K562 (cell line): ENCODE measurements at regions not wholly inside any gene's neighbourhood (a gene's known extent, or its start where the extent isn't known, plus 50 kb on each side); places are given as distances from the start of the nearest gene placed in this dataset.
A peak's percentile ranks its signal among the peaks of the same experiment; 100 is the strongest.
"Not testable (repeated sequence)": the region's sequence is repeated elsewhere in the genome, so short reads cannot be mapped to it uniquely, and the experiment has no call there.

Experiments used
- ATAC-seq: fragments of 200-7000 bp; cut with Tn5 transposase; 3 replicates; pipeline ENCODE4 v1.9.1; 2020; ENCODE audit warnings: moderate library complexity
- BruUV-seq: library from RNA; stranded (reverse); fragments of 400-500 nt; replicated peaks from 2 replicates; lab custom pipeline; 2021; lab: Mats Ljungman, UMichigan
- CTCF ChIA-PET: fragments of 300-600 bp; formaldehyde crosslinking; extraction: SDS; loops from one replicate; lab custom pipeline; 2021; ENCODE audit warnings: low intra/inter-chr PET ratio; lab: Yijun Ruan, JAX
- POLR2A ChIA-PET: fragments of 300-600, 350-650 bp; sonication (Branson Sonifier 250); formaldehyde crosslinking; extraction: SDS; loops from one replicate; lab custom pipeline; 2021; ENCODE audit warnings: antibody characterized with exemption, inconsistent platforms; lab: Yijun Ruan, JAX
- DNase-seq, 4 experiments: peaks; one replicate each; pipeline versions ENCODE4 v3.0.0 to v3.0.0-alpha.2; 2011 to 2018; ENCODE audit warnings: low spot score in 3 of 4, mixed read lengths in 3 of 4; ENCODE audit errors: extremely low read depth in 1 of 4
- FAIRE-seq: peaks from 2 replicates; lab custom pipeline; 2011; peaks lifted over from hg19 to GRCh38; lab: Jason Lieb, UNC
- H2AFZ ChIP-seq: 2 replicates; pipeline ENCODE4 v1.6.0; 2011; ENCODE audit warnings: low read depth, low read length, control low read depth, inconsistent platforms
- H3K27ac ChIP-seq: fragments of 200-600 bp; 3 replicates; pipeline ENCODE4 v1.8.0; 2011; ENCODE audit warnings: low read depth, mild to moderate bottlenecking, control low read depth, inconsistent platforms, low read length, moderate library complexity, mixed read lengths; ENCODE audit errors: extremely low read depth
- H3K27me3 ChIP-seq, 2 experiments: fragments of 300-600 bp in 1 of 2; 2 replicates in 1 of 2; 3 replicates in 1 of 2; pipeline versions ENCODE4 v1.6.0 to v1.8.0; 2011; ENCODE audit warnings: inconsistent platforms in 2 of 2, low read length in 2 of 2, mild to moderate bottlenecking in 1 of 2, mixed read lengths in 1 of 2, moderate library complexity in 1 of 2; ENCODE audit not compliant: control insufficient read depth in 2 of 2, insufficient read depth in 2 of 2
- H3K36me3 ChIP-seq: fragments of 300-600 bp; 3 replicates; pipeline ENCODE4 v1.8.0; 2011; ENCODE audit warnings: mild to moderate bottlenecking, low read length, inconsistent platforms; ENCODE audit not compliant: control insufficient read depth, insufficient read depth
- H3K4me1 ChIP-seq, 2 experiments: fragments of 200-600 bp in 1 of 2; replicated peaks in 1 of 2; 2 replicates in 1 of 2; 3 replicates in 1 of 2; pipeline versions ENCODE4 v1.5.1 to v1.8.0; 2011; ENCODE audit warnings: inconsistent platforms in 2 of 2, low read length in 2 of 2, mild to moderate bottlenecking in 1 of 2, mixed read lengths in 1 of 2, moderate library complexity in 1 of 2; ENCODE audit not compliant: control insufficient read depth in 2 of 2, insufficient read depth in 2 of 2
- H3K4me2 ChIP-seq: 2 replicates; pipeline ENCODE4 v1.6.1; 2011; ENCODE audit warnings: low read length, control low read depth, inconsistent platforms, mixed read lengths; ENCODE audit not compliant: insufficient read depth
- H3K4me3 ChIP-seq: fragments of 200-600 bp; sonication (generic), shearing (Covaris generic); 2 replicates; pipeline ENCODE4 v1.5.1; 2016; ENCODE audit warnings: control low read depth, inconsistent platforms
- H3K79me2 ChIP-seq: fragments of 200-600 bp; 3 replicates; pipeline ENCODE4 v1.8.0; 2011; ENCODE audit warnings: low read length, inconsistent platforms; ENCODE audit not compliant: control insufficient read depth, insufficient read depth
- H3K9ac ChIP-seq, 2 experiments: 2 replicates each; pipeline versions ENCODE4 v1.6.0 to v1.6.1; 2011; ENCODE audit warnings: low read depth in 2 of 2, low read length in 2 of 2, control low read depth in 1 of 2, inconsistent platforms in 1 of 2, mild to moderate bottlenecking in 1 of 2, mixed read lengths in 1 of 2; ENCODE audit not compliant: insufficient read depth in 1 of 2
- H3K9me1 ChIP-seq: one replicate; pipeline ENCODE4 v1.6.0; 2011; ENCODE audit warnings: inconsistent platforms, mild to moderate bottlenecking, low read length, moderate library complexity; ENCODE audit not compliant: control insufficient read depth, insufficient read depth
- H3K9me3 ChIP-seq: replicated peaks from 2 replicates; pipeline ENCODE4 v1.5.1; 2011; ENCODE audit warnings: low read depth, low read length, inconsistent platforms; ENCODE audit not compliant: control insufficient read depth, insufficient read depth
- H4K20me1 ChIP-seq: replicated peaks from 2 replicates; pipeline ENCODE4 v1.6.1; 2011; ENCODE audit warnings: low read length, inconsistent platforms, mixed read lengths; ENCODE audit not compliant: control insufficient read depth, insufficient read depth
- NR2C1 ChIP-seq, 2 experiments: fragments of 450-650 bp; IDR thresholded peaks; 2 replicates each; pipeline ENCODE4 v1.6.1; 2017; ENCODE audit warnings: mild to moderate bottlenecking in 2 of 2, antibody characterized with exemption in 1 of 2, inconsistent platforms in 1 of 2, missing compliant biosample characterization in 1 of 2, missing genetic modification characterization in 1 of 2
- ZNF224 ChIP-seq: sonication (generic); formaldehyde crosslinking; IDR thresholded peaks from 2 replicates; pipeline ENCODE4 v1.8.0; 2022; ENCODE audit warnings: mild to moderate bottlenecking, missing genetic modification reagents
- WGBS: fragments of 100-300 bp; shearing (Covaris generic); methylation state at CpG from one replicate; pipeline ENCODE4 v1.1.6; 2016; ENCODE audit warnings: low coverage, mixed read lengths; ENCODE audit not compliant: insufficient coverage; ENCODE audit errors: missing lambda C conversion rate; 5-methylcytosine and 5-hydroxymethylcytosine counted together
- in situ Hi-C: fragments of 300-500 bp; cut with MboI; formaldehyde crosslinking; loops from 4 replicates; pipeline ENCODE4 v1.15.0; 2018; ENCODE audit warnings: inconsistent platforms, mixed read lengths
- intact Hi-C: fragments of 100-400 bp; cut with micrococcal nuclease; formaldehyde crosslinking; loops from 2 replicates; pipeline ENCODE4 v1.14.2; 2022

DNA sequence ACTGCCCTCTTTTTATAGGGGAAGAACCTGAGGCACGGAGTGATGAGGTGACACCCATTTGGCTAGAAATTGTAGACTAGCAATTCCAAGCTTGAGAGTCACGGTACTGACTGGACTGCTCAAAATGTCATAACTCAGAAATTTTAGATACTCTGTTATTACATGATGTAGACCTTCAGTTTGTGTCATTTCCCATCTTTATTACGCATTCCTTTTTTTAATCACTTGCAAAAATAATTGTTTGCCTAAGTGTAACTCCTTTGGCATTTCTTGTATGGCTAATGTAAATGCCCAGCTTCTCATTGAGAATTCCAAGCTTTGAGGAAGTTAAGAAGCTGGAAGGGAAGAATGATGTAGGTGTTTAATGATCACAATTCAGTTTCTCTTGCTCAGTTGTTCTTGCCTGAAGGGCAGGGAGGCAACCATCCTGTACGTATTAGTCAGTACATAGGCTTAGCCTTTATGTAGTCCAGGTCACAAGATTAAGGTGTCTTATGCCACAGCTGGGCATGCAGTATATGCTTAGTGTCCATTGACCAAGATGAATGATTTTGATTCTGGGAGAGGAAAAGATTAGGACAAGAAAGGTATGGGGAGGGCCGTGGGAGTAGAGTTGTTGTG is 68.2 kb upstream of the EVL start:
- no peaks in the 10 kb centered on the region for H3K27me3 ChIP-seq
- no peaks in the 10 kb centered on the region for H3K9me3 ChIP-seq
- no peak overlapping the region for H2AFZ ChIP-seq
- H3K79me2 ChIP-seq, result peaks cover 25% of the 10 kb centered on the region
- no peak overlapping the region for H3K4me2 ChIP-seq
- no peak overlapping the region for H3K4me3 ChIP-seq
- intact Hi-C loops, result no loop called here
- no peak overlapping the region for H3K27ac ChIP-seq
- BruUV-seq, result no TSS peak
- ATAC-seq (no peak), DNase-seq (no peak), FAIRE-seq (peak; percentile 11)
- H4K20me1 ChIP-seq, result no peaks in the 10 kb centered on the region; the same call in 1 of the 2 replicates
- peaks cover 2% of the 10 kb centered on the region for H3K9me1 ChIP-seq
- in situ Hi-C loops, result no loop called here
- H3K36me3 ChIP-seq, result no peaks in the 10 kb centered on the region
- no peak for TF ChIP-seq NR2C1 (IDR thresholded peaks at IDR 0.05)
- no peak for TF ChIP-seq NR2C1 (tag; IDR thresholded peaks at IDR 0.05)
- no peak for TF ChIP-seq ZNF224 (CRISPR knock-in tag)
- CTCF ChIA-PET, result interaction anchor here (0.6 kb wide), 1 partner anchor 26 kb away, joined by 3 read pairs; no protein-coding TSS in a partner anchor
- H3K4me1 ChIP-seq, result no peaks in the 10 kb centered on the region
- H3K9ac ChIP-seq, result no peak overlapping the region
- POLR2A ChIA-PET, result no interaction called here
- WGBS, result 64% methylated on average over 5 of the region's 5 CpGs

GRCh38 chr14:100000398-100000797 is 64.8 kb upstream of the EVL start:
- H3K4me2 ChIP-seq, result not testable (repeated sequence)

More at GRCh38 chr14:100000398-100000797, 64.8 kb upstream of the EVL start:
- ATAC-seq, H3K9me1 ChIP-seq, H3K9ac ChIP-seq, H3K9me3 ChIP-seq, BruUV-seq, POLR2A ChIA-PET, H4K20me1 ChIP-seq, H3K27ac ChIP-seq, CTCF ChIA-PET, H2AFZ ChIP-seq, H3K4me1 ChIP-seq, intact Hi-C loops, in situ Hi-C loops, H3K4me3 ChIP-seq, FAIRE-seq, H3K36me3 ChIP-seq, H3K27me3 ChIP-seq, DNase-seq: not testable (repeated sequence)
- 70% methylated on average over 7 of the region's 15 CpGs for WGBS
- peaks cover 18% of the 10 kb centered on the region for H3K79me2 ChIP-seq
